NCI-H82 treated with DMSO at 0.1 percent for 48 hours (cell line): ENCODE measurements at regions not wholly inside any gene's neighbourhood (a gene's known extent, or its start where the extent isn't known, plus 50 kb on each side); places are given as distances from the start of the nearest gene placed in this dataset.

ENCODE experiments used
- DNase-seq: peaks from one replicate; lab custom pipeline; 2025; ENCODE audit not compliant: unreplicated experiment; lab: John Stamatoyannopoulos, UW

GRCh38 chr10:110413049-110413783, 84.5 kb upstream of the DUSP5 start:
- DNase-seq, result no peak

- DNase-seq, result no peak
These were observed 83.7 kb upstream of the DUSP5 start for GRCh38 chr10:110413903-110414547.

- no peak for DNase-seq
These were observed 83.0 kb upstream of the DUSP5 start for GRCh38 chr10:110414548-110415309.

GRCh38 chr10:110415809-110416208, 81.9 kb upstream of the DUSP5 start:
- no peak for DNase-seq

- DNase-seq, result no peak
These were observed 80.7 kb upstream of the DUSP5 start for GRCh38 chr10:110416776-110417711.

GRCh38 chr10:110418218-110418617, 79.5 kb upstream of the DUSP5 start:
- no peak for DNase-seq

GRCh38 chr10:110419265-110419664, 78.4 kb upstream of the DUSP5 start:
- no peak for DNase-seq

- no peak for DNase-seq
These were observed 77.1 kb upstream of the DUSP5 start for GRCh38 chr10:110420401-110421193.

- no peak for DNase-seq
These were observed 76.1 kb upstream of the DUSP5 start for GRCh38 chr10:110421512-110422138.

- no peak for DNase-seq
These were observed 75.2 kb upstream of the DUSP5 start for GRCh38 chr10:110422548-110422947.

GRCh38 chr10:110423650-110424049, 74.1 kb upstream of the DUSP5 start:
- no peak for DNase-seq

- no peak for DNase-seq
These were observed 71.9 kb upstream of the DUSP5 start for GRCh38 chr10:110425684-110426293.

GRCh38 chr10:110426294-110427181, 71.2 kb upstream of the DUSP5 start:
- no peak for DNase-seq

- no peak for DNase-seq
These were observed 68.4 kb upstream of the DUSP5 start for GRCh38 chr10:110429301-110429700.

- DNase-seq, result no peak
These were observed 67.1 kb upstream of the DUSP5 start for GRCh38 chr10:110430340-110431273.

- DNase-seq, result no peak
These were observed 66.0 kb upstream of the DUSP5 start for GRCh38 chr10:110431659-110432058.

GRCh38 chr10:110432084-110432483, 65.6 kb upstream of the DUSP5 start:
- DNase-seq, result no peak
